B cell (primary cell): ENCODE measurements at regions not wholly inside any gene's neighbourhood (a gene's known extent, or its start where the extent isn't known, plus 50 kb on each side); places are given as distances from the start of the nearest gene placed in this dataset.
"Not testable (repeated sequence)": the region's sequence is repeated elsewhere in the genome, so short reads cannot be mapped to it uniquely, and the experiment has no call there.

Source experiments
- ATAC-seq: fragments of 200-7000 bp; cut with Tn5 transposase; one replicate; pipeline ENCODE4 v1.10.0; 2021; ENCODE audit warnings: low read depth, mild to moderate bottlenecking, moderate number of reproducible peaks, moderate library complexity
- CTCF ChIA-PET: fragments of 350-600 bp; sonication (Branson Sonifier 250); formaldehyde crosslinking; loops from one replicate; lab custom pipeline; 2021; ENCODE audit warnings: antibody characterized with exemption, inconsistent platforms; lab: Charles Lee
- POLR2A ChIA-PET: fragments of 350-600 bp; sonication (Branson Sonifier 250); formaldehyde crosslinking; loops from one replicate; lab custom pipeline; 2021; ENCODE audit warnings: antibody characterized with exemption; lab: Charles Lee
- DNase-seq: peaks from one replicate; pipeline ENCODE4 v3.0.0; 2013
- H2AFZ ChIP-seq: 2 replicates; pipeline ENCODE4 v1.6.1; 2012; ENCODE audit warnings: mild to moderate bottlenecking, low read depth, low read length; ENCODE audit not compliant: insufficient read depth, poor library complexity, severe bottlenecking
- H3K27ac ChIP-seq, 2 donors: 1 replicate in 1 of 2; 2 replicates in 1 of 2; pipeline ENCODE4 v1.5.1; 2012 to 2013; ENCODE audit warnings: low read length in 2 of 2, mild to moderate bottlenecking in 2 of 2, moderate library complexity in 1 of 2
- H3K27me3 ChIP-seq, 4 experiments: fragments of 200-600 bp in 1 of 4; sonication (generic) in 1 of 4; replicated peaks in 1 of 4; 1 replicate in 2 of 4; 2 replicates in 2 of 4; pipeline versions ENCODE4 v1.6.1 to v1.7.0; 2013 to 2016; ENCODE audit warnings: low read length in 3 of 4, mild to moderate bottlenecking in 2 of 4, mixed read lengths in 1 of 4, moderate library complexity in 1 of 4; ENCODE audit not compliant: insufficient read depth in 4 of 4, control insufficient read depth in 3 of 4; ENCODE audit errors: control extremely low read depth in 1 of 4
- H3K36me3 ChIP-seq, 2 experiments: replicated peaks in 1 of 2; 1 replicate in 1 of 2; 2 replicates in 1 of 2; pipeline versions ENCODE4 v1.6.1 to v1.7.1; 2013; ENCODE audit warnings: low read length in 1 of 2; ENCODE audit not compliant: insufficient read depth in 2 of 2, control insufficient read depth in 1 of 2; ENCODE audit errors: control extremely low read depth in 1 of 2, extremely low read depth in 1 of 2
- H3K4me1 ChIP-seq, 2 donors: fragments of 200-600 bp in 1 of 2; sonication (generic) in 1 of 2; 1 replicate in 1 of 2; 2 replicates in 1 of 2; pipeline versions ENCODE4 v1.5.1 to v1.6.1; 2013 to 2017; ENCODE audit warnings: low read length in 2 of 2; ENCODE audit not compliant: control insufficient read depth in 2 of 2, insufficient read depth in 2 of 2
- H3K4me2 ChIP-seq: replicated peaks from 2 replicates; pipeline ENCODE3; 2012; ENCODE audit warnings: mild to moderate bottlenecking, low read depth, low read length; ENCODE audit not compliant: poor library complexity, severe bottlenecking
- H3K4me3 ChIP-seq, 5 experiments: fragments of 200-600 bp in 1 of 5; sonication (generic) in 1 of 5; 1 replicate in 3 of 5; 2 replicates in 2 of 5; pipeline versions ENCODE4 v1.5.1 to v1.7.0; 2011 to 2016; ENCODE audit warnings: low read length in 4 of 5, mild to moderate bottlenecking in 4 of 5, low read depth in 2 of 5, control low read depth in 1 of 5, moderate library complexity in 1 of 5; ENCODE audit not compliant: insufficient read depth in 1 of 5; ENCODE audit errors: control extremely low read depth in 1 of 5, extremely low read depth in 1 of 5
- H3K79me2 ChIP-seq: fragments of 200-600 bp; sonication (generic); one replicate; pipeline ENCODE4 v1.6.0; 2016; ENCODE audit warnings: low read length; ENCODE audit not compliant: control insufficient read depth, insufficient read depth
- H3K9ac ChIP-seq: fragments of 200-600 bp; sonication (generic); 2 replicates; pipeline ENCODE4 v1.6.1; 2017; ENCODE audit warnings: mild to moderate bottlenecking, low read length, moderate library complexity
- H3K9me3 ChIP-seq, 3 donors: one replicate each; pipeline versions ENCODE4 v1.6.1 to v1.7.1; 2013; ENCODE audit warnings: low read length in 2 of 3; ENCODE audit not compliant: control insufficient read depth in 2 of 3, insufficient read depth in 1 of 3; ENCODE audit errors: control extremely low read depth in 1 of 3
- H4K20me1 ChIP-seq: 2 replicates; pipeline ENCODE4 v1.6.0; 2012; ENCODE audit warnings: mild to moderate bottlenecking, low read length; ENCODE audit not compliant: insufficient read depth, control insufficient read depth, poor library complexity, severe bottlenecking
- H3K27ac Mint-ChIP-seq: one replicate; pipeline ENCODE4 v1.8.0; 2021; ENCODE audit warnings: mixed read lengths
- H3K27me3 Mint-ChIP-seq: one replicate; pipeline ENCODE4 v1.8.0; 2021; ENCODE audit warnings: mixed read lengths
- H3K4me1 Mint-ChIP-seq: one replicate; pipeline ENCODE4 v1.8.0; 2021; ENCODE audit warnings: mixed read lengths
- H3K4me3 Mint-ChIP-seq: one replicate; pipeline ENCODE4 v1.8.0; 2021; ENCODE audit warnings: mixed read lengths
- H3K9me3 Mint-ChIP-seq: one replicate; pipeline ENCODE4 v1.8.0; 2022; ENCODE audit warnings: mixed read lengths; ENCODE audit not compliant: insufficient read depth
- EZH2 ChIP-seq: IDR thresholded peaks from 2 replicates; pipeline ENCODE4 v1.6.1; 2012; ENCODE audit warnings: borderline replicate concordance, low read depth, mild to moderate bottlenecking, moderate library complexity, low read length; ENCODE audit not compliant: insufficient read depth, poor library complexity, severe bottlenecking
- WGBS: methylation state at CpG from one replicate; pipeline ENCODE4 v1.1.5; 2013; ENCODE audit warnings: missing lambda C conversion rate; ENCODE audit not compliant: insufficient coverage; 5-methylcytosine and 5-hydroxymethylcytosine counted together
- intact Hi-C: fragments of 100-400 bp; cut with micrococcal nuclease; formaldehyde crosslinking; loops from one replicate; pipeline ENCODE4 v1.10.0; 2022
- TF ChIP-seq, protein P1 (sequence below): fragments of 200-600 bp; IDR thresholded peaks from one replicate; pipeline ENCODE4 v1.8.0; 2022; ENCODE audit warnings: antibody characterized with exemption, mild to moderate bottlenecking

DNA sequence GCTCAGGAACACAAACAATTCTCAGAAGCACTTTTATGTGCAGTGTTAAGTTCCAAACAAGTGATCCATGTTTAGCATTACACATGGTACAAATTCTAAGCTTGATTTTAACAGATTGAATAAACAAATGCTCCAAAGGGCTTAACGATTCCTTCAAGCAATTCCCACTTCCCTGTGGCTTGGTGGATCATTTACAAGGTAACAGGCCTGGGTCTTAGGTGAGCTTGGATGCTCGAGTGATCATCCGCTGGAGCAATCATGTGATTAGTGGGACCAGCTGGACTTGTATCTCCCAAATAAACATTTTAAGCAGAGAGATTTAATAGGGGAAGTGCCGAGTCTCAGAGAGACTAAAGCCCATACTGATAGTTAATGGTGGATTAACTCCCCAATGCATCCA is 70.7 kb downstream of the CALM1 start:
- no peak for DNase-seq
- Mint-ChIP-seq H3K27me3 (peaks cover 11% of the 10 kb centered on the region), H3K27ac (no peak overlapping the region), H3K4me3 (no peak overlapping the region), H3K9me3 (peaks cover 2% of the 10 kb centered on the region), H3K4me1 (no peaks in the 10 kb centered on the region)
- Histone ChIP-seq H3K9ac (no peak overlapping the region), H3K27ac (no peak overlapping the region), H3K4me1 (no peaks in the 10 kb centered on the region), H3K27me3 (peaks cover 0 to 5% (median 0%) of the 10 kb centered on the region in 4 experiments), H3K79me2 (no peaks in the 10 kb centered on the region), H3K4me3 (no peak overlapping the region), H4K20me1 (no peaks in the 10 kb centered on the region), H2AFZ (no peak overlapping the region), H3K4me2 (no peak overlapping the region), H3K36me3 (no peaks in the 10 kb centered on the region), H3K9me3 (peaks cover 4 to 10% (median 6%) of the 10 kb centered on the region in 3 donors)
- no CpG with 5 or more reads among the region's 4 CpGs for WGBS
- TF ChIP-seq, protein P1, sequence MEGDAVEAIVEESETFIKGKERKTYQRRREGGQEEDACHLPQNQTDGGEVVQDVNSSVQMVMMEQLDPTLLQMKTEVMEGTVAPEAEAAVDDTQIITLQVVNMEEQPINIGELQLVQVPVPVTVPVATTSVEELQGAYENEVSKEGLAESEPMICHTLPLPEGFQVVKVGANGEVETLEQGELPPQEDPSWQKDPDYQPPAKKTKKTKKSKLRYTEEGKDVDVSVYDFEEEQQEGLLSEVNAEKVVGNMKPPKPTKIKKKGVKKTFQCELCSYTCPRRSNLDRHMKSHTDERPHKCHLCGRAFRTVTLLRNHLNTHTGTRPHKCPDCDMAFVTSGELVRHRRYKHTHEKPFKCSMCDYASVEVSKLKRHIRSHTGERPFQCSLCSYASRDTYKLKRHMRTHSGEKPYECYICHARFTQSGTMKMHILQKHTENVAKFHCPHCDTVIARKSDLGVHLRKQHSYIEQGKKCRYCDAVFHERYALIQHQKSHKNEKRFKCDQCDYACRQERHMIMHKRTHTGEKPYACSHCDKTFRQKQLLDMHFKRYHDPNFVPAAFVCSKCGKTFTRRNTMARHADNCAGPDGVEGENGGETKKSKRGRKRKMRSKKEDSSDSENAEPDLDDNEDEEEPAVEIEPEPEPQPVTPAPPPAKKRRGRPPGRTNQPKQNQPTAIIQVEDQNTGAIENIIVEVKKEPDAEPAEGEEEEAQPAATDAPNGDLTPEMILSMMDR = no peak
- no peak for TF ChIP-seq EZH2
- intact Hi-C loops = no loop called here
- ChIA-PET CTCF (no interaction called here), POLR2A (no interaction called here)
- no peak for ATAC-seq

DNA sequence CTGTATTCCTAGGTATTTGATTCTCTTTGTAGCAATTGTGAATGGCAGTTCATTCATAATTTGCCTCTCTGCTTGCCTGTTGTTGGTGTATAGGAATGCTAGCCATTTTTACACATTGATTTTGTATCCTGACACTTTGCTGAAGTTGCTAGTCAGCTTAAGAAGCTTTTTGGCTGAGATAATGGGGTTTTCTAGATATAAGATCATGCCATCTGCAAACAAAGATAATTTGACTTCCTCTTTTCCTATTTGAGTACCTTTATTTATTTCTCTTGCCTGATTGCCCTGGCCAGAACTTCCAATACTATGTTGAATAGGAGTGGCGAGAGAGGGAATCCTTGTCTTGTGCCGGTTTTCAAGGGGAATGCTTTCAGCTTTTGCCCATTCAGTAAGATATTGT is 72.6 kb downstream of the CALM1 start:
- DNase-seq, H3K9me3 Mint-ChIP-seq, H3K27ac Mint-ChIP-seq, H3K4me3 Mint-ChIP-seq, CTCF ChIA-PET, H3K4me2 ChIP-seq, H3K9ac ChIP-seq, H3K27me3 ChIP-seq, ATAC-seq, H4K20me1 ChIP-seq, H3K79me2 ChIP-seq, H3K4me1 Mint-ChIP-seq, intact Hi-C loops, H3K9me3 ChIP-seq, H3K4me1 ChIP-seq, H3K27ac ChIP-seq, H2AFZ ChIP-seq, H3K4me3 ChIP-seq, H3K36me3 ChIP-seq, POLR2A ChIA-PET: not testable (repeated sequence)
- H3K27me3 Mint-ChIP-seq = peaks cover 11% of the 10 kb centered on the region
- no CpG with 5 or more reads among the region's 2 CpGs for WGBS
